ENCODE measurements at regions not wholly inside any gene's neighbourhood (a gene's known extent, or its start where the extent isn't known, plus 50 kb on each side); places are given as distances from the start of the nearest gene placed in this dataset.

DNA sequence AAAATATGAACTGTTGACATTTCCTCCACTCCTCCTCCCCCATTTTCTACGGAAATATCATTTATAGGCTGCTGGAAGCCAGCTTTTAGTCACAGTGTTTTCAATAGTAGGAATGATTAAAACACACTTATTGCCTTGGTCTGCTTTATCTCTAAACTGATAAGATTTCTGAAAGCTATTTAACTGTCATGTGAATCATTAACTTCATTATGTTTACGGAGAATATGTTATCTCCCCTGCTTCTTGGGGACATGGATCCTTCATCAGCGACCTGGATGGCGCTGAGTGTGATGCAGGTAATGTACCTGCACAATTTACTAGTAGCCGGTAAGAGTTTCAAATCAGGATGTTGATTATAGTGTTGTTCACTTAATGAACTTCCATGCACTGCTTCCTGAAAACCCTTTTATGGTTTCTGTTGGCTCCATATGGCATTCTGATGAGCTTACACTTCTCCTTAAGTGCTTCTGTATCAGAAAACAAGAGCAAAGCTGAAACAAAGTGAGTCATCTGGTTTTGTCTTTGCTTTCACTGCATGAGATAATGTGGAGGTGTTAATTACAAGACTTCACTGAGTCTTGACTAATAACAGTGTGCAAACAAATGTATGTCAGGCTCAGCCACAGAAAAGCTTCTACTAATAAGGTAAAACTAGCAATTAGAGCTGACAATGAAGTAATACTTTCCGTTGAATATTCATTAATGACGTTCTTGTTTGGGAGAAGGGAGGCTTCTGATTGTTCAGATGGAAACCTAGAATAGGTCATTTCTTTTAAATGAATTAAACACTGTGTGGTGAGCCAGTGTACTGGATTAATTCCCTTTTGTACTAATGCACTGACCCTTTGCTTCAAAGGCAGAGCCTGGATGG lies 162.4 kb upstream of the ZNF608 start (continued):
- TF ChIP-seq, protein P1, sequence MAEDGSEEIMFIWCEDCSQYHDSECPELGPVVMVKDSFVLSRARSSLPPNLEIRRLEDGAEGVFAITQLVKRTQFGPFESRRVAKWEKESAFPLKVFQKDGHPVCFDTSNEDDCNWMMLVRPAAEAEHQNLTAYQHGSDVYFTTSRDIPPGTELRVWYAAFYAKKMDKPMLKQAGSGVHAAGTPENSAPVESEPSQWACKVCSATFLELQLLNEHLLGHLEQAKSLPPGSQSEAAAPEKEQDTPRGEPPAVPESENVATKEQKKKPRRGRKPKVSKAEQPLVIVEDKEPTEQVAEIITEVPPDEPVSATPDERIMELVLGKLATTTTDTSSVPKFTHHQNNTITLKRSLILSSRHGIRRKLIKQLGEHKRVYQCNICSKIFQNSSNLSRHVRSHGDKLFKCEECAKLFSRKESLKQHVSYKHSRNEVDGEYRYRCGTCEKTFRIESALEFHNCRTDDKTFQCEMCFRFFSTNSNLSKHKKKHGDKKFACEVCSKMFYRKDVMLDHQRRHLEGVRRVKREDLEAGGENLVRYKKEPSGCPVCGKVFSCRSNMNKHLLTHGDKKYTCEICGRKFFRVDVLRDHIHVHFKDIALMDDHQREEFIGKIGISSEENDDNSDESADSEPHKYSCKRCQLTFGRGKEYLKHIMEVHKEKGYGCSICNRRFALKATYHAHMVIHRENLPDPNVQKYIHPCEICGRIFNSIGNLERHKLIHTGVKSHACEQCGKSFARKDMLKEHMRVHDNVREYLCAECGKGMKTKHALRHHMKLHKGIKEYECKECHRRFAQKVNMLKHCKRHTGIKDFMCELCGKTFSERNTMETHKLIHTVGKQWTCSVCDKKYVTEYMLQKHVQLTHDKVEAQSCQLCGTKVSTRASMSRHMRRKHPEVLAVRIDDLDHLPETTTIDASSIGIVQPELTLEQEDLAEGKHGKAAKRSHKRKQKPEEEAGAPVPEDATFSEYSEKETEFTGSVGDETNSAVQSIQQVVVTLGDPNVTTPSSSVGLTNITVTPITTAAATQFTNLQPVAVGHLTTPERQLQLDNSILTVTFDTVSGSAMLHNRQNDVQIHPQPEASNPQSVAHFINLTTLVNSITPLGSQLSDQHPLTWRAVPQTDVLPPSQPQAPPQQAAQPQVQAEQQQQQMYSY (CRISPR knock-in tag; IDR thresholded peaks at IDR 0.05), result no peak
- TF ChIP-seq POLR2AphosphoS5 (IDR thresholded peaks at IDR 0.05; ENCODE audit: low read length) (no peak), TCF12 (IDR thresholded peaks at IDR 0.05; ENCODE audit: low read depth, low read length) (no peak), BHLHE40 (IDR thresholded peaks at IDR 0.05; ENCODE audit: borderline replicate concordance in 1 of 2, low read depth in 2 of 2, low read length in 1 of 2) (peak; percentile 74 to 86), FOXK2 (IDR thresholded peaks at IDR 0.05) (no peak), KLF5 (IDR thresholded peaks at IDR 0.05; ENCODE audit: partially characterized antibody) (peak; percentile 60), ZSCAN29 (IDR thresholded peaks at IDR 0.05) (peak; percentile 13; the same call in 1 of the 2 replicates), ATF2 (IDR thresholded peaks at IDR 0.05; ENCODE audit: low read length) (peak; percentile 94), RB1 (IDR thresholded peaks at IDR 0.05; ENCODE audit: borderline replicate concordance) (no peak), MYC (IDR thresholded peaks at IDR 0.05; ENCODE audit: insufficient read depth, insufficient read length, insufficient replicate concordance, low read length, severe bottlenecking) (no peak), SUZ12 (IDR thresholded peaks at IDR 0.05; ENCODE audit: unreplicated experiment) (no peak), ASH2L (IDR thresholded peaks at IDR 0.05; ENCODE audit: borderline replicate concordance, low read depth) (no peak), BRCA1 (IDR thresholded peaks at IDR 0.05; ENCODE audit: low read depth, low read length) (no peak), JUNB (IDR thresholded peaks at IDR 0.05) (peak; percentile 90), MXI1 (IDR thresholded peaks at IDR 0.05; ENCODE audit: low read depth, low read length) (no peak)
- TF ChIP-seq, protein P2, sequence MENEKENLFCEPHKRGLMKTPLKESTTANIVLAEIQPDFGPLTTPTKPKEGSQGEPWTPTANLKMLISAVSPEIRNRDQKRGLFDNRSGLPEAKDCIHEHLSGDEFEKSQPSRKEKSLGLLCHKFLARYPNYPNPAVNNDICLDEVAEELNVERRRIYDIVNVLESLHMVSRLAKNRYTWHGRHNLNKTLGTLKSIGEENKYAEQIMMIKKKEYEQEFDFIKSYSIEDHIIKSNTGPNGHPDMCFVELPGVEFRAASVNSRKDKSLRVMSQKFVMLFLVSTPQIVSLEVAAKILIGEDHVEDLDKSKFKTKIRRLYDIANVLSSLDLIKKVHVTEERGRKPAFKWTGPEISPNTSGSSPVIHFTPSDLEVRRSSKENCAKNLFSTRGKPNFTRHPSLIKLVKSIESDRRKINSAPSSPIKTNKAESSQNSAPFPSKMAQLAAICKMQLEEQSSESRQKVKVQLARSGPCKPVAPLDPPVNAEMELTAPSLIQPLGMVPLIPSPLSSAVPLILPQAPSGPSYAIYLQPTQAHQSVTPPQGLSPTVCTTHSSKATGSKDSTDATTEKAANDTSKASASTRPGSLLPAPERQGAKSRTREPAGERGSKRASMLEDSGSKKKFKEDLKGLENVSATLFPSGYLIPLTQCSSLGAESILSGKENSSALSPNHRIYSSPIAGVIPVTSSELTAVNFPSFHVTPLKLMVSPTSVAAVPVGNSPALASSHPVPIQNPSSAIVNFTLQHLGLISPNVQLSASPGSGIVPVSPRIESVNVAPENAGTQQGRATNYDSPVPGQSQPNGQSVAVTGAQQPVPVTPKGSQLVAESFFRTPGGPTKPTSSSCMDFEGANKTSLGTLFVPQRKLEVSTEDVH (IDR thresholded peaks at IDR 0.05; ENCODE audit: low read depth, partially characterized antibody), result no peak
- TF ChIP-seq, protein P3, sequence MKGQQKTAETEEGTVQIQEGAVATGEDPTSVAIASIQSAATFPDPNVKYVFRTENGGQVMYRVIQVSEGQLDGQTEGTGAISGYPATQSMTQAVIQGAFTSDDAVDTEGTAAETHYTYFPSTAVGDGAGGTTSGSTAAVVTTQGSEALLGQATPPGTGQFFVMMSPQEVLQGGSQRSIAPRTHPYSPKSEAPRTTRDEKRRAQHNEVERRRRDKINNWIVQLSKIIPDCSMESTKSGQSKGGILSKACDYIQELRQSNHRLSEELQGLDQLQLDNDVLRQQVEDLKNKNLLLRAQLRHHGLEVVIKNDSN (IDR thresholded peaks at IDR 0.05; ENCODE audit: borderline replicate concordance, extremely low read length, insufficient read depth, low read depth, low read length), result no peak
- TF ChIP-seq, protein P4, sequence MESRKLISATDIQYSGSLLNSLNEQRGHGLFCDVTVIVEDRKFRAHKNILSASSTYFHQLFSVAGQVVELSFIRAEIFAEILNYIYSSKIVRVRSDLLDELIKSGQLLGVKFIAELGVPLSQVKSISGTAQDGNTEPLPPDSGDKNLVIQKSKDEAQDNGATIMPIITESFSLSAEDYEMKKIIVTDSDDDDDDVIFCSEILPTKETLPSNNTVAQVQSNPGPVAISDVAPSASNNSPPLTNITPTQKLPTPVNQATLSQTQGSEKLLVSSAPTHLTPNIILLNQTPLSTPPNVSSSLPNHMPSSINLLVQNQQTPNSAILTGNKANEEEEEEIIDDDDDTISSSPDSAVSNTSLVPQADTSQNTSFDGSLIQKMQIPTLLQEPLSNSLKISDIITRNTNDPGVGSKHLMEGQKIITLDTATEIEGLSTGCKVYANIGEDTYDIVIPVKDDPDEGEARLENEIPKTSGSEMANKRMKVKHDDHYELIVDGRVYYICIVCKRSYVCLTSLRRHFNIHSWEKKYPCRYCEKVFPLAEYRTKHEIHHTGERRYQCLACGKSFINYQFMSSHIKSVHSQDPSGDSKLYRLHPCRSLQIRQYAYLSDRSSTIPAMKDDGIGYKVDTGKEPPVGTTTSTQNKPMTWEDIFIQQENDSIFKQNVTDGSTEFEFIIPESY (IDR thresholded peaks at IDR 0.05), result peak; percentile 84

All from GM12878 (cell line).